ENCODE measurements at regions not wholly inside any gene's neighbourhood (a gene's known extent, or its start where the extent isn't known, plus 50 kb on each side); places are given as distances from the start of the nearest gene placed in this dataset.

GRCh38 chr1:29636936-29637335 lies 400.6 kb downstream of the PTPRU start:
- ATAC-seq (no peak), DNase-seq (ENCODE audit: low read depth in 1 of 2, low spot score in 1 of 2) (no peak), FAIRE-seq (no peak)
- TF ChIP-seq BHLHE40 (IDR thresholded peaks at IDR 0.05; ENCODE audit: low read depth, low read length): no peak
- TF ChIP-seq PHF8 (IDR thresholded peaks at IDR 0.05; ENCODE audit: borderline replicate concordance, low read depth): no peak
- no peak for TF ChIP-seq JUNB (IDR thresholded peaks at IDR 0.05)
- no peak for TF ChIP-seq MAX (IDR thresholded peaks at IDR 0.05)
- no peak for TF ChIP-seq HOXB5 (CRISPR knock-in tag; IDR thresholded peaks at IDR 0.05)
- no peak for TF ChIP-seq HOXB13 (CRISPR knock-in tag; IDR thresholded peaks at IDR 0.05; ENCODE audit: low read depth)
- Histone ChIP-seq H3K4me1 (no peaks in the 10 kb centered on the region), H3K4me2 (no peak overlapping the region), H3K9me3 (no peaks in the 10 kb centered on the region), H3K4me3 (no peak overlapping the region), H3K27ac (no peak overlapping the region)
- CTCF ChIA-PET: no interaction called here
- POLR2A ChIA-PET: no interaction called here

GRCh38 chr1:29635501-29636263 lies 399.4 kb downstream of the PTPRU start:
- no peaks in the 10 kb centered on the region for H3K4me1 ChIP-seq
- CTCF ChIA-PET: no interaction called here
- no peak for TF ChIP-seq POLR2A (IDR thresholded peaks at IDR 0.05; ENCODE audit: low read length)
- no peak for TF ChIP-seq SMC3 (IDR thresholded peaks at IDR 0.05)
- POLR2A ChIA-PET: no interaction called here
- WGBS (ENCODE audit: missing lambda C conversion rate): 64% methylated on average over 6 of the region's 10 CpGs
- H3K4me2 ChIP-seq: no peak overlapping the region
- ATAC-seq (no peak), DNase-seq (ENCODE audit: low read depth in 1 of 2, low spot score in 1 of 2) (no peak), FAIRE-seq (no peak)
- H3K4me3 ChIP-seq: no peak overlapping the region
- H3K27ac ChIP-seq: no peak overlapping the region
- no peaks in the 10 kb centered on the region for H3K9me3 ChIP-seq

GRCh38 chr1:29634746-29635335 lies 398.5 kb downstream of the PTPRU start:
- TF ChIP-seq ZC3H11A (IDR thresholded peaks at IDR 0.05): no peak
- TF ChIP-seq TFCP2L1 (CRISPR knock-in tag; IDR thresholded peaks at IDR 0.05): no peak
- TF ChIP-seq CBX2 (IDR thresholded peaks at IDR 0.05; ENCODE audit: borderline replicate concordance, low read depth): no peak
- TF ChIP-seq BCL3 (IDR thresholded peaks at IDR 0.05): no peak
- CTCF ChIA-PET: interaction anchor here (1.1 kb wide), 1 partner anchor 745 kb away, joined by 4 read pairs; no protein-coding TSS in a partner anchor
- H3K4me1 ChIP-seq: no peaks in the 10 kb centered on the region
- 63% methylated on average over 1 of the region's 7 CpGs for WGBS (ENCODE audit: missing lambda C conversion rate)
- POLR2A ChIA-PET: no interaction called here
- ATAC-seq: no peak
- FAIRE-seq: no peak
- no peak overlapping the region for H3K4me3 ChIP-seq
- H3K9me3 ChIP-seq: no peaks in the 10 kb centered on the region
- no peak for DNase-seq (ENCODE audit: low read depth in 1 of 2, low spot score in 1 of 2)
- H3K27ac ChIP-seq: no peak overlapping the region
- no peak overlapping the region for H3K4me2 ChIP-seq

- H3K27ac ChIP-seq: no peak overlapping the region
- ChIA-PET POLR2A (no interaction called here), CTCF (interaction anchor here (1.1 kb wide), 1 partner anchor 746 kb away, joined by 4 read pairs; no protein-coding TSS in a partner anchor)
- ATAC-seq: no peak
- H3K4me1 ChIP-seq: no peaks in the 10 kb centered on the region
- WGBS (ENCODE audit: missing lambda C conversion rate): 48% methylated on average over 5 of the region's 5 CpGs
- H3K4me3 ChIP-seq: no peak overlapping the region
- H3K9me3 ChIP-seq: no peaks in the 10 kb centered on the region
- TF ChIP-seq CHD4 (IDR thresholded peaks at IDR 0.05; ENCODE audit: borderline replicate concordance) (no peak), SREBF2 (IDR thresholded peaks at IDR 0.05) (no peak), RNF2 (IDR thresholded peaks at IDR 0.05; ENCODE audit: borderline replicate concordance, low read depth) (no peak), EHMT2 (IDR thresholded peaks at IDR 0.05; ENCODE audit: low read depth) (no peak), HES2 (IDR thresholded peaks at IDR 0.05) (no peak), NPAS2 (CRISPR knock-in tag; IDR thresholded peaks at IDR 0.05; ENCODE audit: borderline replicate concordance) (no peak), NR3C1 (IDR thresholded peaks at IDR 0.05) (no peak), MYC (IDR thresholded peaks at IDR 0.05; ENCODE audit: borderline replicate concordance, low read length) (no peak), PBX3 (IDR thresholded peaks at IDR 0.05) (no peak), ZNF302 (CRISPR knock-in tag; IDR thresholded peaks at IDR 0.05) (no peak), HOXB13 (CRISPR knock-in tag; IDR thresholded peaks at IDR 0.05; ENCODE audit: low read depth) (no peak), CHD2 (IDR thresholded peaks at IDR 0.05; ENCODE audit: low read length, partially characterized antibody) (no peak), MAX (IDR thresholded peaks at IDR 0.05) (no peak), ESRRA (IDR thresholded peaks at IDR 0.05; ENCODE audit: borderline replicate concordance, low read length) (no peak), EP300 (IDR thresholded peaks at IDR 0.05) (no peak)
- FAIRE-seq: no peak
- H3K4me2 ChIP-seq: no peak overlapping the region
- no peak for DNase-seq (ENCODE audit: low read depth in 1 of 2, low spot score in 1 of 2)
Measured at GRCh38 chr1:29634324-29634723, 398.0 kb downstream of the PTPRU start.
